ENCODE measurements at regions not wholly inside any gene's neighbourhood (a gene's known extent, or its start where the extent isn't known, plus 50 kb on each side); places are given as distances from the start of the nearest gene placed in this dataset.

GRCh38 chr13:89496478-89496877 is 1825.3 kb downstream of the SLITRK5 start:
- no peak for TF ChIP-seq CTCF (IDR thresholded peaks at IDR 0.05)
- no peak for TF ChIP-seq EP300 (IDR thresholded peaks at IDR 0.05)

Measured in sigmoid colon (tissue), 4 donors.